ENCODE measurements at regions not wholly inside any gene's neighbourhood (a gene's known extent, or its start where the extent isn't known, plus 50 kb on each side); places are given as distances from the start of the nearest gene placed in this dataset.
"Not testable (repeated sequence)": the region's sequence is repeated elsewhere in the genome, so short reads cannot be mapped to it uniquely, and the experiment has no call there.

- DNase-seq (ENCODE audit: low read depth), result peak; percentile 76
Measured at GRCh38 chr6:56806368-56806767, 148.5 kb upstream of the BEND6 start.

DNA sequence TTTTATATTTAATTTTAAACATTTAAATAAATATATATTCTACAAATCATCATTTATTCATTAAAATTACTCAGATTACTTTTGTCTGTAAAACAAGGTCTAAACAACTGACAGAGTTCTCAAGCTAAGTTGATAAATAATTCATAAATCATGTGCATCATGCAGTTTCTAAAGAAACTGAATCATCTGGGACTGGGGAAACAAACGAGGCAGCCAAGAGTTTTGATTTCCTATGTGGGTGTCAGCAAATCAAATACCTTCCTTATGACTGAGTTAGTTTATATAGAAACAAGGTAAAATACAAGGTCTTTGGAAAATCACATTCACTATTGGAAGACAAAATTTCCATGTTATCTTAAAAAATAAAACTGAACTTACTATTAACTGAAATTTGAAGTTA is 149.9 kb upstream of the BEND6 start:
- DNase-seq (ENCODE audit: low read depth), result peak; percentile 57

DNA sequence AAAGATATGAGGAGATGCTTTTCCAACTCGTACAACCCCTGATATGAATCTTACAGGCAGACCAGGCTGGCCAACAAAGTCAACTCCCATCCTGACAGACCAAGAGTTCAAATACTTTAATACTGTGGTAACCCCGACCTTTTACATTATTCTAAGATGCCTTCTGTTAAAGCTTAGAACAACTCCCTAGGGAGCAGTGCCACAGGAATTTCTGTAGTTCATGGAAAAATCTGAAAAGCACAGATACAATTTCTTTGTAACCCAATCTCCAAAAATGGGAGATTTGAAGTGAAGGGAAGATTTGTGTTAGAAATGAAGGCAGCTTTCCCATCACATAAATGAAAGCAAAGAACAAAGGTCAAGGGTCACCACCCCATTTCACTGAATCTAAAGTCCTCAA is 151.3 kb upstream of the BEND6 start:
- DNase-seq (ENCODE audit: low read depth), result peak; percentile 93

- DNase-seq (ENCODE audit: low read depth), result peak; percentile 28
Measured at GRCh38 chr6:56802584-56802983, 152.3 kb upstream of the BEND6 start.

DNA sequence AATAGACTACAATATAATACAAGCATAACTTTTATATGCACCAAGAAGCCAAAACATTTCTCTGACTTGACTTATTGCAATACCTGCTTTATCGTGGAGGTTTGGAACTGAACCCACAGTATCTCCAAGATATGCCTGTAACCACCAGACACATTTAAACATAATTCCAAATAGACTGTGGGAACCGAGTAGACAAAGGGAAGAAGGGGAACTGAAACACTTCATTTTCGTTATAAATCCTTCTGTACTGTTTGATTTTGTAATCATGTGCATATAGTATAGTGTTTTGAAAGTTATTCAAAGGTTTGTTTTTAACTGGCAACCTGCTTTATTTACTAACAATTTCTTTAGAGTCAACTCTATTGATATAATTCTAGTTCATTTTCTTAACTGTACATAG is 154.9 kb upstream of the BEND6 start:
- DNase-seq (ENCODE audit: low read depth), result no peak

DNA sequence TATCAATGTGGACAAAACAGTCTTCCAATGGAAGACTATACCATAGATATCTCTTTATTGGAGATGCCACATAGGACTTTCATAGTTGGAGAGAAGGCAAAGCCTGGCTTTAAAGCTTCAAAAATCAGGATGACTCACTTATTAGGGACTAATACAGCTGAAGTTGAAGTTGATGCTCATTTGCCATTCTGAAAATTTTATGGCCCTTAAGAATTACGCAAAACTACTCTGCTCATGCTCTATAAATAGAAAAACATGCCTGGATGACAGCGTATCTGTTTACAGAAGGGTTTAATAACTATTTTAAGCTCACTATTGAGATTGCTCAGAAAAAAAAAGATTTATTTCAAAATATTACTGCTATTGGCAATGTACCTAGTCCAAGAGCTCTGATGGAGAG is 155.5 kb upstream of the DST start:
- DNase-seq (ENCODE audit: low read depth), result peak; percentile 70

GRCh38 chr6:56796196-56796532 is 153.5 kb upstream of the DST start:
- peak; percentile 41 for DNase-seq (ENCODE audit: low read depth)

- DNase-seq (ENCODE audit: low read depth), result no peak
Measured at GRCh38 chr6:56795466-56796195, 152.9 kb upstream of the DST start.

GRCh38 chr6:56794421-56794820 is 151.7 kb upstream of the DST start:
- DNase-seq (ENCODE audit: low read depth), result no peak

DNA sequence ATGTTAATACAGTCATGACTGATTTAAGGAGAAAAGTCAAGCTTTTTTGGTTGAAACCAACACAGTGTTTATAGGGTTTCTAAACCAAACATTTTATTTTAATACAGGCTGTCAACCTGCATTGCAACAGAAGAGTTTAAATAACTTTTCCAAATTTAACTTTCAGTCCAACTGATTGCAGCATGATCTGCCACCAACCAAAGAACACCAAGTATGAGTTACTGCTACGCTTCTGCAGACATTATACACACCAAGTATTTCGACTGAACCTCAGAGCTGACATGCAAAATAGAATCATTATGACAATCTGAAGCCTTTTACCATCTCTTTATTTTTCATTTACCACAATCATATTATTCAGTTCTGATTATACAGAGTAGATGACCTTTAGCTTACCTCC is 151.2 kb upstream of the DST start:
- DNase-seq (ENCODE audit: low read depth), result no peak

- no peak for DNase-seq (ENCODE audit: low read depth)
Measured at GRCh38 chr6:56790414-56790813, 147.7 kb upstream of the DST start.

- DNase-seq (ENCODE audit: low read depth), result no peak
Measured at GRCh38 chr6:56789879-56790278, 147.2 kb upstream of the DST start.

GRCh38 chr6:56789342-56789741 is 146.7 kb upstream of the DST start:
- DNase-seq (ENCODE audit: low read depth), result no peak

DNA sequence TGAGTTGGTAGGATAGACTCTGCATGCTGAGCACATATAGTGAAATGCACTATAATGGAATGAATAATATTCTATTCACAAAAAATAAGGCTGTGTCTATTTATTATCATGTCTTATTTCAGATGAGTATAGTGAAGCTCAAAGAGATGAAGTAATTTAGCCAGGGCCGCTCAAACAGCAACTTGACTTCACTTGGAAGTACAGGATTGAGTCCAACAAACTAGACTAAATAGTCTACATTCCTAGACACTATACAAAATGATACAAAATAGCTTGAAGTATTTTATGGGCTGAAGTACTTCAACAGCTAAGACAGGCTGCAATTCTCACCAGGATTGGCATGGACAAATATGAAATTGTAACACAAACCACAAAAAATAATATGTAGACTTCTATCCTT is 144.5 kb upstream of the DST start:
- no peak for DNase-seq (ENCODE audit: low read depth)

DNA sequence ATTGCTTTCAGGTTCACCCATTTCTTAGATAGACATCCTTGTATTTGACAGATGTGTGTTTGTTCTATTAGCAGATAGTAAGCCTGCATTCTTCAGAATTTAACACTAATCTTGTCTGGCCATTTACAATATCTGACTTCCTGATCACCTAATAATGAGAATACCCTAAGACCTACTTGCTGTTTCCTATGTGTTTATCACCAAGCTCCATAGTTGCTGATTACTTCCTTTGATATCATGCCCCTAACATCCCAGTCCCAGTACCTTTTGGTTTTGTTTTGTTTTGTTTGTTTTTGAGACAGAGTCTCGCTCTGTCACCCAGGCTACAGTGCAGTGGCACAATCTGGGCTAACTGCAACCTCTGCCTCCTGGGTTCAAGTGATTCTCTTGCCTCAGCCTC is 143.6 kb upstream of the DST start:
- DNase-seq (ENCODE audit: low read depth), result no peak

DNA sequence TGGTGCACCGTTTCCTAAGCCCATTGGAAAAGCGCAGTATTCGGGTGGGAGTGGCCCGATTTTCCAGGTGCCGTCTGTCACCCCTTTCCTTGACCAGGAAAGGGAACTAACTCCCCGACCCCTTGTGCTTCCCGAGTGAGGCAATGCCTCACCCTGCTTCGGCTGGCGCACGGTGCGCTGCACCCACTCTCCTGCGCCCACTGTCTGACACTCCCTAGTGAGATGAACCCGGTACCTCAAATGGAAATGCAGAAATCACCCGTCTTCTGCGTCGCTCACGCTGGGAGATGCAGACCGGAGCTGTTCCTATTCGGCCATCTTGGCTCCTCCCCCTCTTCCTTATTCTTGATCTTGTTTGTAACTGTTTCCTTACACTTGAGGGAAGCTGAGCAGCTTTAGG is 142.8 kb upstream of the DST start:
- DNase-seq (ENCODE audit: low read depth), result not testable (repeated sequence)

GRCh38 chr6:56780109-56780508 is 137.4 kb upstream of the DST start:
- DNase-seq (ENCODE audit: low read depth), result not testable (repeated sequence)

GRCh38 chr6:56778503-56778902 is 135.8 kb upstream of the DST start:
- not testable (repeated sequence) for DNase-seq (ENCODE audit: low read depth)

DNA sequence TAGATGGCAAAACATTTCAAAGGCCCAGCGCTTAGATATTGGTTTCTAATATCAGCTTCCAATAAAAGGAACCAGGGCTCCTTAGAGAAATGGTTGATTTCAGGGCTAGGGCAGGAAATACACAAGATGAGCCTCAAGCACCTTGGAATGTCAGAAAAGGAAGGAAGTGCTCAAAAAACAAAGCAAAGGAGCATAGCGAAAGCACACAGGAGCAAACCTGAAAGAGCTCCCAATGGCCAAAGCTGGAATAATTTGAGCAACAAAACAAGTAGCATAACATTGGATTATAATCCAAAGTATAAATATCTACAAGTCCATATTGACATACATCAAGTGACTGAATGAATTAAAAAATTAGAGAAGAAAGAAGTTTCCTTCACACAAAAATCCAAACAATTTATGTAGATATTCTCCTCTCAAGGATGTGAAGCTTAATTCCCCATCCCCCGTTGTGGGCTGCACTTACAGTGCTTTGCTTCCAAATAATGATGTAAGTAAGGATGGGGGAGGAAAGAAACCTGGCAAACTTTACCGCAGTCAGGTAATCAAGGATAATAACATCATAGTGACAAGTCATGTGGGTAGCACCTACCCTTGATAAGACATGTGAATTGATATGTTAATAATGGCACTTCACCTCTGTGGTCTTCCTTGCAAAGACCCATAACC is 132.9 kb upstream of the DST start:
- no peak for DNase-seq (ENCODE audit: low read depth)

DNA sequence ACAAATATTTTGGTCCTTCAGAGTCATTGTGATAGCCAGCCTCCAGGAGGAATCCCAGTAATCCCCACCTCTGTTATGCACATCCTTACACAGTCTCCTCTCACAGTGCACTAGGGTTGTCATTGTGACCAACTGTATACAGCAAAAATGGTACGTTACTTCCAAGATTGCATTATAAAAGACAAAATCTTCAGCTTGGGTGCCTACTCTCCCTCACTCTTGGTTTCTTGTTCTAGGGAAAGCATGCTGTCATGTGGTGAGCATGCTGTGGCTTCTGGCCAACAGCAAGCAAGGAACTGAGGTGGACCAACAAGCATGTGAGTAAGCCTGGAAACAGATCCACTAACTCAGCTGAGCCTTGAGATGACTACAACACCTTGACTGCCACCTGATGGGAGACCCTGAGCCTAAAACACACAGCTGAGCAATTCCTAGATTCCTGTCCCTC is 130.1 kb upstream of the DST start:
- DNase-seq (ENCODE audit: low read depth), result peak; percentile 78

GRCh38 chr6:56771929-56772607 is 129.4 kb upstream of the DST start:
- DNase-seq (ENCODE audit: low read depth), result no peak

DNA sequence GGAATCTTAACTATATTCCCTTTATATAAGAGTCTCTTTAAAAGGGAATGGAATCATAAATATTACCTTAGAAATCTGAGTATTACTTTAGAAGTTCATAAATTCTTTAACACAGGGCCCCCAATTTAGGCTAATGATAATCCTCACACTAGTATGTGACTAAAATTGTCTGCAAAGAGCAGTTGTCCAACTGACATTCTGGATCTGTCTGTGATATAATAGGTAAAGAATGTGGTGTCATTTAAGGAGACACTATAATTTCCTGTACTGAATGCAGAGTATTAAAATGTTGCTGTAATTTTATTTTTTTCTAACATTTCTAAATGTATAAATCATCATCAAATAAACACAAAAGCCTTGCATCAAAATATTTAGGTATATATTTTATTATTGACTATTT is 128.5 kb upstream of the DST start:
- DNase-seq (ENCODE audit: low read depth), result peak; percentile 38

- DNase-seq (ENCODE audit: low read depth), result no peak
Measured at GRCh38 chr6:56770011-56770520, 127.4 kb upstream of the DST start.

Data from LHCN-M2 (cell line).